ENCODE measurements at regions not wholly inside any gene's neighbourhood (a gene's known extent, or its start where the extent isn't known, plus 50 kb on each side); places are given as distances from the start of the nearest gene placed in this dataset.
A peak's percentile ranks its signal among the peaks of the same experiment; 100 is the strongest.

- no peak for DNase-seq (ENCODE audit: low read depth)
Measured at GRCh38 chr7:94228678-94229077, 166.0 kb upstream of the COL1A2 start.

- no peak for DNase-seq (ENCODE audit: low read depth)
Measured at GRCh38 chr7:94231305-94231704, 163.4 kb upstream of the COL1A2 start.

DNA sequence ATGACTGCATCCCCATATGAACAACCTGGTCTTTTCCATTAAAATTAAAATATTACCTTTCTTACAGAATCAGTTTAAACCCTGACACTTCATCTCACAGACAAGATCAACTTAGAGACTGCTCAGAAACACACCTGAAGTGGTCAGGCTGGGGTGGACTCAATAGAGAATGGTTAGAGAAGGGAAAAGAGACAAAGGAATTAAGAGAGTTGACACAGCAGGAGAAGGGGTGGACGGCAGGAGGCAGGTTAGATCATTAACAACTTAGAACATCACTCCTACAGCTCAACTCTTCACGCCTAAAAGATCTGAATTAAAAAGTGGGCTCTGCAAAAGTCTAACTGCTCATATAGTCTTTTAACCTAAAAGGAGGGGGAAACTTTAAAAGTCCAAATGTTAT is 157.7 kb upstream of the COL1A2 start:
- no peak for DNase-seq (ENCODE audit: low read depth)

GRCh38 chr7:94237417-94237816 is 157.3 kb upstream of the COL1A2 start:
- DNase-seq (ENCODE audit: low read depth): no peak

- no peak for DNase-seq (ENCODE audit: low read depth)
Measured at GRCh38 chr7:94239661-94240234, 154.9 kb upstream of the COL1A2 start.

- DNase-seq (ENCODE audit: low read depth): peak; percentile 38
Measured at GRCh38 chr7:94240902-94241301, 153.8 kb upstream of the COL1A2 start.

DNA sequence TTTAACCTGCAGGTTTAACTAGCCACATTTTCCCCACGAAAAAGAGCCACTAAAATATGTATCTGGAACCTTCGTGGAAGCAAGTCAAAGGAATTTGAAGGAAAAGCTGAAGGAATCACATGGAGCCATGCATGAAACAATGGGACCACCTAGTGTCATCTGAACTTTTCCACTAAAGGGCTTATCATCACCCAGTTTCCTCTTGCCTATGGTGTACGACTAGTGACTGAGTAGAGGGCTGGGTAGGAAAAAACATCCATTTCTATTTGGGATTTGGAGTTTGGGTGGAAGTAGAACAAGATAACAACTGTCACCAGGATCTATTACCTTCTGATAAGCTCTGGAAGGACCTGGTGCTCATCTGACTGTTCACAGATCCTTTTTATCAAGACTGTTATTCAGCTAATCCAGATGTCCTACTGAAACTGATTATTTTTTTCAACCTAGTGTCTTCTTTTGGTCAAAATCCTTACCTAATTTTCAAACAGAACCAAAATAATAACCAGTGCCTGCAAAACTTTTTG is 153.2 kb upstream of the COL1A2 start:
- no peak for DNase-seq (ENCODE audit: low read depth)

DNA sequence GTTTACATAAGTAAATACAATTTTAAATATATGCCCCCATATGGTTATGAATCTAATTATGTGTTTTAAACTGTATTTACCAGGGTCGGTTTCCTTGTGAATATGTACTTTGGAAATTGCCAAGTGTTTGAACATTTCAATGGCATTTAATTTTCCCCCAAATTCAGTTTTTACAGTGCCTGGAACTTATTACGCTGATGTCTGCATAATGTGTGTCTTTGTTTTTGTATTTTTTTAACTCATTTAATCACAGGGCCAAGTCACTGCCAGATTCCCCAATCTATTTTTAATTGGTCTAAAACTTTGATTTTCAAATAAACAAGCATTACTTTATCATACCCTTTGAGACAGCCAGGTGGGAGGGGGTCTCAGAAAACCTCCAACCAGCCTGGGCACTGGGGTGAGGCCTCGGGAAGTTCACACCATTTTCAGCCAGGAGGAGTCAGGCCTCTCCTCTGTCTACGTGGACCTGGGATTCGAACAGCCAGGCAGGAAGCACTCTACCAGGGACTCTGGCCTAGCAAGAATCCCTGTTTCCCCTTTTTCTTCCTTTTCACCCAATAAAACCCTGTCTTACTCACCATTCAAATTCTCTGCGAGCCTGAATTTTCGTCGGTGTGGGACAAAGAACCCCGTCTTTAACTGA is 151.5 kb upstream of the COL1A2 start:
- no peak for DNase-seq (ENCODE audit: low read depth)

- DNase-seq (ENCODE audit: low read depth): peak; percentile 52
Measured at GRCh38 chr7:94244760-94245159, 149.9 kb upstream of the COL1A2 start.

- no peak for DNase-seq (ENCODE audit: low read depth)
Measured at GRCh38 chr7:94245500-94245899, 149.2 kb upstream of the COL1A2 start.

GRCh38 chr7:94247970-94248369 is 146.7 kb upstream of the COL1A2 start:
- DNase-seq (ENCODE audit: low read depth): no peak

GRCh38 chr7:94249631-94250030 is 145.1 kb upstream of the COL1A2 start:
- DNase-seq (ENCODE audit: low read depth): no peak

GRCh38 chr7:94250124-94250523 is 144.6 kb upstream of the COL1A2 start:
- no peak for DNase-seq (ENCODE audit: low read depth)

DNA sequence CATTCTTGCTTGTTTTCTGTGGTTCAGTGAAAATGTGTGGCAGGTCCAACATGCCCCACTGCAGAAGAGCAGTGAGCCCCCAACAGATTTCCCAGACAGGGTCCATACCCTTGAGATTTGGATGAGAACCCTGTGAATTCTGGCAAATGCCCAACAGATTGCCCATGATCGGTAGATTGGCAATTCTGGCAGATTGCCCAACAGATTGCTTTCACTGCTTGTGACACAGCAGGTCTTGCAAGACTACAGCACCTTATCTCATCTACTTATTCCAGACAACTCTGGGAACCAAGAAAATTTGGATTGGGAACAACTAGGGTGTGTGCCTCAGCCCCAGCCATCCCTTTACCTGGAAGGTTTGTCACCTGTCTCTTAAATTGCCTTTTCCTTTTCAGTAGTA is 143.7 kb upstream of the COL1A2 start:
- no peak for DNase-seq (ENCODE audit: low read depth)

- no peak for DNase-seq (ENCODE audit: low read depth)
Measured at GRCh38 chr7:94252124-94252523, 142.6 kb upstream of the COL1A2 start.

DNA sequence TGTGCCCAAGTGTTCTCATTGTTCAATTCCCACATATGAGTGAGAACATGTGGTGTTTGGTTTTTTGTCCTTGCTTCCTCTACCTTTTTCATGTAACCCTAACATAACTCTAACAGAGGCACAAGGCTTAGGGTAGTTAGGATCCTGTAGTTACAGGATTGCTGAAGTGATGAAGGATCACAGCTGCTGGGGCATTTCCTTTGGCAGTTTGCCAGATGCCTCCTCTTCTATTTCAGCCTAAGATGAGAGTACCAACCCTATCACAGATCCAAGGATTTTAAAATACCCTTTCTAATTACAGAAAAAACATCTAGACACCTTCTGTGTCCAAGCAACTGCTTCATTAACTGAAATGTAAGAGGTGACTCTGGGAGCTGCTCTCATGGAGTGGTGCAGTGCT is 141.7 kb upstream of the COL1A2 start:
- no peak for DNase-seq (ENCODE audit: low read depth)

GRCh38 chr7:94253686-94254085 is 141.0 kb upstream of the COL1A2 start:
- DNase-seq (ENCODE audit: low read depth): no peak

DNA sequence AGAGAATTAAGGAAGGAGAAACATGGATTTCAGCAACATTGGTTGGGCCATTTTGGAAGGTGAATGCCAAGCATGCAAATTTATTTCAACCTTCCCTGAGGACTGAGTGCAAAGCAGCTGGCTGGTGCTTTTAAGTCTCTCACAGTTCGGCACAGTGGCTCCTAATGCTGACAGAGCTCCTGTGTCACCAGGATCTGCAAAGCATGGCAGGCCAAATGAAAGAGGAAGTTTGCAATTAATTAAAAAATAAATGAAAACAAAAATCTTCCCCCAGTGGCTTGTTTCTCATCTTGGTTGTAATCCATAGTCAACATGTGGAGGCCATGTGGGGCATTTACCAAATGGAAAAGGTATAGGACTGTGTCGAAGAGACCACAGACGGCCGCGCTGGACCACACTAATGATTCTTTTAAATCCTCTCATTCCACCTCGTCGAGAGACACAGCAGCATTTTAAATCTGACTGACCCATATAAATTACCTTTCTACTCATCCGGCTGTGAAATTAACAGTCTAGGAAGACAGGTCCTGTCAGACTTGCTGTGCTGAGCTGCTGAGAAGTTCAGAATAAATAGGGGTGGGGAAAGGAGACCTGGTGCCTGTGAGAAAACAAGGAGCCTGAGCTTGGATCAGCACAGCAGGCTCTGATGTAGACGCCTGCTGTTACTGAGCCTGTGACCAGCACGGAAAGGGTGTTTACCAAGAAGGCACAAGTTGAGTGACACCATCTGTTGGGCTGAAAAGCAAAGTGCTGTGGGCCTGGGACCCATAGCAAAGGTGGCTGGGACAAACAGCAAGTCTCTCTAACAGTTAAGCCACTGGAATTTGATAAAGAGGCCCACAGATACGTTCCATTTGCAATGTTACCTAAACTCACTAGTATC is 136.0 kb upstream of the COL1A2 start:
- DNase-seq (ENCODE audit: low read depth): no peak

DNA sequence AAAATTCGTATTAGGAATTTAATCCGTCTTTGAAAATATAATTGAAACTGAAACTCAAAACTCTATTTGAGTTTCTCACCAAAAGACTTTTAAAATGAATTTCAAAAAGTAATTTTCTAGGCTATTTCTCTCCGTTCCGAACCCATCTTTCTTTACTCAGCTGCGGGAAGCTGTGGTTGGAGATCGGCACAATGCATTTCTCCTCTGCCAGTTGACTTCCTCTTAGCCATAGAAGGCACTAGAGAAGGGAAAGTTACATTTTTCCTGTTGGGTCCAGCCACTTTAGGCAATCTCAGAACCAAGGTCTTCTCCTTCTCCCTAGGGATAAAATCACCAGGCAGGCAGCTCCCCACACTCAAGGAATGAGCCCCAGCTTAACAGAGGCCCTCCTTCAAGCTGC is 133.6 kb upstream of the COL1A2 start:
- DNase-seq (ENCODE audit: low read depth): no peak

- peak; percentile 10 for DNase-seq (ENCODE audit: low read depth)
Measured at GRCh38 chr7:94264756-94265155, 129.9 kb upstream of the COL1A2 start.

- DNase-seq (ENCODE audit: low read depth): no peak
Measured at GRCh38 chr7:94265456-94265855, 129.2 kb upstream of the COL1A2 start.

DNA sequence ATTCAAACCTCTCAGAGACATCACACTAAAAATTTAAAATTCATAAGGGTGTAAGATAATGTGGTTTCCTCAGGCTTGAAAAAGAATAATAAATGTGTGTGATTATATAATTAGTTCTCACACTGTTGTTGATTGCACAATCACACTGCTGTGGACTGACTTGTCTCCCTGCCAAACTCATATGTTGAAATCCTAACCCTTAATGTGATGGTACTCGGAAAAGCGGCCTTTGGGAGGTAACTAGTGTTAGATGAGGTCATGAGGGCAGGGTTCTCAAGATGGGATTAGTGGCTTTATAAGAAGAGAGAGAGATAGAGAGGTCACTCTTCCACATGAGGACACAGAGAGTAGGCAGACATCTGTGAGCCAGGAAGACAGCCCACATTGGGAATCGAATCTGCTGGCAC is 128.5 kb upstream of the COL1A2 start:
- DNase-seq (ENCODE audit: low read depth): peak; percentile 60

DNA sequence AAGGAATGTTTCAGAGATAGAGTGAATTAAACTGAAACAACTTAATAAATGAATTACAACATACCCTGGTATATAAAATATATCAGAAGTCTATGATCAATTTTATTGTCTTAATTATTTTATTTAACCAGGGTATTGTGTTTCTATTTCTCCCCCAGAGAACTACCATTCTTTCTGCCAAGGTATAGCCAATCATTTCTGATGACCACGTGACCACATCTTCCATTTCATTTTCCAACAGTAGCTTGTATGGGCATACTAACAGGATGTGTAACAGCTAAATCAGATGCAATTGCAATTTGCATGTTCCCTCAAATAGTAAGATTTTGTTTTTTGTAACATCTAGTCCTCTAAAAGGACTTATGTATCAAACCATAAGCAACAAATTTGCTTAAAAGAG is 123.9 kb upstream of the COL1A2 start:
- no peak for DNase-seq (ENCODE audit: low read depth)
